HL-60 (cell line): ENCODE measurements at regions not wholly inside any gene's neighbourhood (a gene's known extent, or its start where the extent isn't known, plus 50 kb on each side); places are given as distances from the start of the nearest gene placed in this dataset.

ENCODE experiments used
- GABPA ChIP-seq: IDR thresholded peaks from 2 replicates; pipeline ENCODE4 v1.6.1; 2012; ENCODE audit warnings: low read depth
- POLR2AphosphoS5 ChIP-seq: IDR thresholded peaks from 2 replicates; pipeline ENCODE4 v1.6.1; 2012; ENCODE audit warnings: low read depth
- TF ChIP-seq, protein P1 (sequence below): IDR thresholded peaks from one replicate; pipeline ENCODE4 v1.5.1; 2011; ENCODE audit warnings: low read length, control low read depth, inconsistent platforms; ENCODE audit not compliant: insufficient read depth

DNA sequence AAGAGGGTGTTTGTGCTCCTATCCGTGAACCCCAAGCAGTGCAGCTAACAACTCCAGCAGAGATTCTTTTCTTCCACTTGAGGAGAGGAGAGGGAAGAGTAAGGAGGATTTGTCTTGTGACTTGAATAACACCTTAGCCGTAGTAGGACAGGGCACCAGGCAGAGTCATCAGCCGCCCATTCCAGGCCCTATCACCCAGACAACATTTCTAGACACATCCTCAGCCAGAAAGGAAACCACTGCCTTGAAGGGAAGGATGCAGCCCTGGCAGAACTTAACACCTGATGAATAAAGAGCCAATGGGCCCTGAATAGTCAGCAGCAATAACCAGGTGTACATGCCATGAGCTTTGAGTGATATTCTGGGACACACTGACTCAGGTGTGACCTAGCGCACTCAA is 1013.0 kb upstream of the COX7C start:
- TF ChIP-seq, protein P1, sequence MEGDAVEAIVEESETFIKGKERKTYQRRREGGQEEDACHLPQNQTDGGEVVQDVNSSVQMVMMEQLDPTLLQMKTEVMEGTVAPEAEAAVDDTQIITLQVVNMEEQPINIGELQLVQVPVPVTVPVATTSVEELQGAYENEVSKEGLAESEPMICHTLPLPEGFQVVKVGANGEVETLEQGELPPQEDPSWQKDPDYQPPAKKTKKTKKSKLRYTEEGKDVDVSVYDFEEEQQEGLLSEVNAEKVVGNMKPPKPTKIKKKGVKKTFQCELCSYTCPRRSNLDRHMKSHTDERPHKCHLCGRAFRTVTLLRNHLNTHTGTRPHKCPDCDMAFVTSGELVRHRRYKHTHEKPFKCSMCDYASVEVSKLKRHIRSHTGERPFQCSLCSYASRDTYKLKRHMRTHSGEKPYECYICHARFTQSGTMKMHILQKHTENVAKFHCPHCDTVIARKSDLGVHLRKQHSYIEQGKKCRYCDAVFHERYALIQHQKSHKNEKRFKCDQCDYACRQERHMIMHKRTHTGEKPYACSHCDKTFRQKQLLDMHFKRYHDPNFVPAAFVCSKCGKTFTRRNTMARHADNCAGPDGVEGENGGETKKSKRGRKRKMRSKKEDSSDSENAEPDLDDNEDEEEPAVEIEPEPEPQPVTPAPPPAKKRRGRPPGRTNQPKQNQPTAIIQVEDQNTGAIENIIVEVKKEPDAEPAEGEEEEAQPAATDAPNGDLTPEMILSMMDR: no peak
- TF ChIP-seq GABPA (no peak), POLR2AphosphoS5 (no peak)
